ENCODE measurements at regions not wholly inside any gene's neighbourhood (a gene's known extent, or its start where the extent isn't known, plus 50 kb on each side); places are given as distances from the start of the nearest gene placed in this dataset.

DNA sequence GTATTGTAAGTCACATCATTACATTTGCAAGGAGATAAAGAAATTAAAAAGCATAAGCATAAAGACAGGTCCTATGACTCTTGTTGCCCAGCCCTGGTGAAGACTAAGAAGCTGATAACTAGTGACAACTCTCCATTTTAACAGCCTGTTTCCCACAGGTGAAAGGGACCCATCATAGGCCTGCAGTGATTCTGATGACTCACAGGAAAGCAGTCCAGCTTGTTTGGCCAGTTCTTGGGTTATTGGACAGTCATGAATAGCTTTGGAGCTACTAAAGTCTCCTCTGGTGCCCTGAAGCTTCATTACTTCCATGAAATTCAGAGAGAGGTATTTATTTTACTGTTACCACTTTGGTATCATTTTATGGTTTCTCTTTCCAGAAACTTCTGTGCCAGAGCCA, 55.5 kb upstream of the DYRK2 start:
- DNase-seq, result no peak

- no peak for DNase-seq
Observed at GRCh38 chr12:67593461-67594330, 54.8 kb upstream of the DYRK2 start.

DNA sequence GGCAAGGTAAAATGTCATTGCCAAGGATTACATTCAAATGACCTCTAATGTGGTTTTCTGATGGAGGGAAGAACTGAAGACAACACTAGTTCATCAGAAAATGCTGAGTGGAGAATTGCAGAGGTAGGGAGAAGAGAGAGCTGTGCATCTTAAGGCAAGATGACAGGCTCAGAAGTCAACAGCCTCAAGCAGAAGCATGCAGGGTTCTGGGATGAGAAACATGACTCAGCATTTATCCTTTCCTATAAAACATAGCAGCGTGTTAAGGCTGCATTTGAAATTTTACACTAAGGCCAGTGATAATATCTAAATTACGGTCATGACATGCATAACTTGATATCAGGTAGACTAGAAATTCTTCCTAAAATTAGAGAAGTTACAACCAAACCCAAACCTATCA, 53.7 kb upstream of the DYRK2 start:
- DNase-seq, result no peak

- no peak for DNase-seq
Observed at GRCh38 chr12:67595365-67595764, 53.2 kb upstream of the DYRK2 start.

DNA sequence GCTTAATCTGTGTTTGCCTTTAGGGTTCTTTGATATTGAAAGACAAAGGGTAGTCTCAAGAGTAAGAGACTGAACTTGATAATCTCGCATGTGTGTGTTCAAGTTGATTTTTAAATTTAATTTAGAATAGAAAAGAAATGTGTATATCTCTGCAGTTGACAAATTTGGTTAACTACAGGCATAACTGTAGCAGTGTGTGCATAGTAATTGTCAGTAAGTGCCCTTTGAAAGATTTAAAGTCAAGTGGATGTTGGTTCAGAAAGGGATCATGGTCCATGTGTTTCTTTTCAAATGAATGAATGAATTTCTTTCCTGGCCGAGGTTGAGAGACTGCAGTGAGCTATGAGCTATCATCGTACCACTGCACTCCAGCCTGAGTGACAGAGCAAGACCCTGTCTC, 49.9 kb upstream of the DYRK2 start:
- DNase-seq, result no peak
